ENCODE measurements at regions not wholly inside any gene's neighbourhood (a gene's known extent, or its start where the extent isn't known, plus 50 kb on each side); places are given as distances from the start of the nearest gene placed in this dataset.
"Not testable (repeated sequence)": the region's sequence is repeated elsewhere in the genome, so short reads cannot be mapped to it uniquely, and the experiment has no call there.

- Histone ChIP-seq H3K4me1 (no peaks in the 10 kb centered on the region), H3K36me3 (no peaks in the 10 kb centered on the region), H3K27me3 (no peaks in the 10 kb centered on the region), H3K27ac (no peak overlapping the region), H3K9me3 (no peaks in the 10 kb centered on the region), H3K9ac (ENCODE audit: low read depth in 2 of 2, low read length in 2 of 2) (no peak overlapping the region), H3K4me3 (no peak overlapping the region)
- intact Hi-C loops (cut with DNase I) = no loop called here
- TF ChIP-seq CTCF (IDR thresholded peaks at IDR 0.05) = no peak
- no peak for DNase-seq
Measured at GRCh38 chrX:46325312-46325877, 219.8 kb downstream of the ZNF674 start.

DNA sequence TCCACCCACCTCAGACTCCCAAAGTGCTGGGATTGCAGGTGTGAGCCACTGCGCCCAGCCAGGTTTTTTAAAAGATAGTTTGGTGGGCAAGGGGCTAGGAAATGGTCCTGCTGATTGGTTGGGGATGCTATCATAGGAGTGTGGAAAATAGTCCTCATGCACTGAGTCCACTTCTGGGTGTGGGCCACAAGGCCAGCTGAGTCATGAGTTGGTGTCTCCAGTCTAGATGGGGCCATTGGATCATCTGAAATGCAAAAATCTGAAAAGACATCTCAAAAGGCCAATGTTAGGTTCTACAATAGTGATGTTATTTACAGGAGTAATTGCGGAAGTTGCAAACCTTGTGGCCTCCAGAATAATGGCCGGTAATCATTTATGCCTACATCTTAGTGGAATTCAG, 221.1 kb downstream of the ZNF674 start:
- no peaks in the 10 kb centered on the region for H3K36me3 ChIP-seq
- H3K9me3 ChIP-seq = no peaks in the 10 kb centered on the region
- no peaks in the 10 kb centered on the region for H3K27me3 ChIP-seq
- DNase-seq = no peak
- H3K9ac ChIP-seq (ENCODE audit: low read depth in 2 of 2, low read length in 2 of 2) = no peak overlapping the region
- no peak overlapping the region for H3K4me3 ChIP-seq
- H3K27ac ChIP-seq = no peak overlapping the region
- H3K4me1 ChIP-seq = no peaks in the 10 kb centered on the region
- intact Hi-C loops (cut with DNase I) = no loop called here
- TF ChIP-seq CTCF (IDR thresholded peaks at IDR 0.05) = no peak

DNA sequence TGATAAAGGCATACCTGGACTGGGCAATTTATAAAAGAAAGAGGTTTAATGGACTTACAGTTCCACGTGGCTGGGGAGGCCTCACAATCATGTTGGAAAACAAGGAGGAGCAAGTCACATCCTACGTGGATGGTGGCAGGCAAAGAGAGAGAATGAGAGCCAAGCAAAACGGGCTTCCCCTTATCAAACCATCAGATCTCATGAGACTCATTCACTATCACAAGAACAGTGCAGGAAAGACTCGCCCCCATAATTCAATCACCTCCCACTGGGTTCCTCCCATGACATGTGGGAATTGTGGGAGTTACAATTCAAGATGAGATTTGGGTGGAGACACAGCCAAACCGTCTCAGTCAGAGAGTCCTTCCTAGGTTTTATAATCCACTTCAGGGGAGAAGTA, 222.3 kb downstream of the ZNF674 start:
- DNase-seq; H3K27me3 ChIP-seq; H3K9me3 ChIP-seq; H3K4me3 ChIP-seq; H3K36me3 ChIP-seq; intact Hi-C loops (cut with DNase I); H3K27ac ChIP-seq; H3K9ac ChIP-seq (ENCODE audit: low read depth in 2 of 2, low read length in 2 of 2); H3K4me1 ChIP-seq: not testable (repeated sequence)

- H3K9ac ChIP-seq (ENCODE audit: low read depth in 2 of 2, low read length in 2 of 2) = no peak overlapping the region
- intact Hi-C loops (cut with DNase I) = no loop called here
- no peaks in the 10 kb centered on the region for H3K27me3 ChIP-seq
- DNase-seq = no peak
- H3K4me3 ChIP-seq = no peak overlapping the region
- no peak for TF ChIP-seq CTCF (IDR thresholded peaks at IDR 0.05)
- no peaks in the 10 kb centered on the region for H3K4me1 ChIP-seq
- no peaks in the 10 kb centered on the region for H3K36me3 ChIP-seq
- H3K9me3 ChIP-seq = no peaks in the 10 kb centered on the region
- no peak overlapping the region for H3K27ac ChIP-seq
Measured at GRCh38 chrX:46321676-46322075, 223.5 kb downstream of the ZNF674 start.

- TF ChIP-seq CTCF (IDR thresholded peaks at IDR 0.05) = no peak
- Histone ChIP-seq H3K9me3 (no peaks in the 10 kb centered on the region), H3K36me3 (no peaks in the 10 kb centered on the region), H3K27me3 (no peaks in the 10 kb centered on the region), H3K27ac (no peak overlapping the region), H3K9ac (ENCODE audit: low read depth in 2 of 2, low read length in 2 of 2) (no peak overlapping the region), H3K4me1 (no peaks in the 10 kb centered on the region), H3K4me3 (no peak overlapping the region)
- intact Hi-C loops (cut with DNase I) = no loop called here
- DNase-seq = no peak
Measured at GRCh38 chrX:46319750-46320149, 225.5 kb downstream of the ZNF674 start.

DNA sequence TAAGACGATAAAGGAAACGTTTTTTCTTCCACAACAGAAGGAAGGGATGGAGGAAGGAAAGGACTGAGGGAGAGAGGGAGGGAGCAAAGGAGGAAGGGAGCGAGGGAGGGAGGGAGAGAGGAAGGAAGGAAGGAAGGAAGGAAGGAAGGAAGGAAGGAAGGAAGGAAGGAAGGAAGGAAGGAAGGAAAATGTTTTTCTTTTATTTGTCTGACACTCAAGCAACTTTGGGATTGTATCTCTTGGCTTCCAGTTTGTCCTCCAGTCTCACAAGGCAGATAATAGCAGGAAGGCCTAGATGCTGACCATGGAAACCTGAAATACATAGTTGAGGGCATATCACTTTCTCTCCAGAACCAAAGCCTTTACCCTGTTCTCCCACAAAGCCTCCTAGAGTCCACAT, 226.7 kb downstream of the ZNF674 start:
- no peak for DNase-seq
- no peak overlapping the region for H3K9ac ChIP-seq (ENCODE audit: low read depth in 2 of 2, low read length in 2 of 2)
- intact Hi-C loops (cut with DNase I) = no loop called here
- TF ChIP-seq CTCF (IDR thresholded peaks at IDR 0.05) = no peak
- H3K4me3 ChIP-seq = no peak overlapping the region
- no peak overlapping the region for H3K27ac ChIP-seq
- no peaks in the 10 kb centered on the region for H3K9me3 ChIP-seq
- no peaks in the 10 kb centered on the region for H3K36me3 ChIP-seq
- H3K4me1 ChIP-seq = no peaks in the 10 kb centered on the region
- no peaks in the 10 kb centered on the region for H3K27me3 ChIP-seq

All from colonic mucosa (tissue), 4 donors.